HG02852 (cell line): ENCODE measurements at regions not wholly inside any gene's neighbourhood (a gene's known extent, or its start where the extent isn't known, plus 50 kb on each side); places are given as distances from the start of the nearest gene placed in this dataset.

Experiments
- ATAC-seq: cut with Tn5 transposase; IDR thresholded peaks from one replicate; pipeline ENCODE4 v1.9.1; 2021; ENCODE audit warnings: mild to moderate bottlenecking, moderate library complexity; ENCODE audit not compliant: unreplicated experiment

DNA sequence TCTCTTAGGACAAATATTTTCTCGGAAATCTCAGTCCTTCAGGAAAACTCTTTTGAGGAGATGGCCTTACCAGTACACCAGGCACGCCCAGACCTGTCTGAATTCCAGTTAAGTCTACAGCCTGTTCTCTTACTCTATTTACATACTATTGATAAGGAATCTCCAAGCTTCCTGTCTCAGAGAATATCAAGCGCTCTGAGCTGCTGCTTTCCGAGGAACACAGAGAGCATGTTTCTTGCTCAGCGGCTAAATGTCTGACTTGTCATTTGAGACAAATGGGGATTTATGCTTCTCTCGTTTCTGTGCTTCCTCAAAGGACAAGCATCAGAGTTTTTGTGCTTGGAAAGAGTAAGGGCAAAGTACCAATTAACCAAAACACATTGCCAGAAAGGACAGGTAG is 112.4 kb upstream of the CCDC54 start:
- ATAC-seq: no peak

DNA sequence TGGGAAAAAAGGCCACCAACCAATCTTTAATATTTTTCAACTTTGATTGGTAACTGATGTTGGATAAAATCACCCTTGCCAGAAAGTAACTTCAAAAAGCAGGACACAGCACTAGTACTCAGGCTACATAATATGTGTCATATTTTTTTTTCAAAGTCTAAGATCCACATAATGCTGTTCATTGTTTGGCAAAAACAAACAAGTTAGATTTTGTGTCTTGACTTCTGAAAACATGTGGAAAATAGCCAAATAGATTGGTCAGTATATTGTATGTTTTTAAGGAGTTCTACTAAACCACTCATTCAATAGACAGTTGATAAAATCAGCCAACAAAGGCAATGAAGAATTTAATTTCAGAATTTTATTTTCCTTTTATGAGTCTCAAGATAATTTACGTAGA is 111.7 kb upstream of the CCDC54 start:
- ATAC-seq: no peak

DNA sequence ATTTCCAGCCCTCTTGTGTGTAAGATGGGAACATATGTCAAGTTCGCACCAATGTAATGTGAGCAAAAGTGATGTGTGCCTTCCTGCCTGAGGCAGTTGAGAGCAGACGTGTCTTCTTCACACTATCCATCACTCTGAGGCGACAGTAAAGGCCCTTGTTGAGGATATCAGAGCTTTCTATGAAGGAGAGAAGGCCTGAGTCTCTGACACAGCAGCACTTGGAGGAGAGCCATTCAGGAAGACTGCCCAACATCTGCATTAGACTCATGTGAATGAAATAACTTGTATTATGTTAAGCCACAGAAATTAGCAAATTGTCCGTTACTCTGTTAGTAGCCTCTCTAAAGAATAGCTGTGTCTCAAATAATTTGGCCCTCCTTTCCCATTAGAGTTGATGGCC is 108.8 kb upstream of the CCDC54 start:
- no peak for ATAC-seq

DNA sequence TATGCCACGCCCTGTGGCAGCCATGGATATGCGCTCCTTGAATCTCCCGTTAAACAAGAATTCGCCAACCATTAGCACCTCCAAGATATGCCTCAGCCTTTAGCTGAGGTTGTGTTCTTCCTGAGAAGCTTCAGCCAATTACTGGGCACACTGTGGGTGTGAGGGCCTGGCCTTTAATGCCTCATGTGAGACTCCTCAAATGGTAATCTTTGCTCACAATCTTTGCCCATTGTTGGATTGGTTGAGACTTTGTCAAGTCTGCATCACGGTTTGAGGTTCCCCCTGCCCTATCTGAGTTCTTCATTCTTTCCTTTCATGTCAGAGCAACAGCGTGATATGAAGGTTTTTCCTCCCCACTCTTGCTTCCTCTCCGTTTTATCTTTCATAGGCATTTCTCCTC is 108.1 kb upstream of the CCDC54 start:
- ATAC-seq: no peak

DNA sequence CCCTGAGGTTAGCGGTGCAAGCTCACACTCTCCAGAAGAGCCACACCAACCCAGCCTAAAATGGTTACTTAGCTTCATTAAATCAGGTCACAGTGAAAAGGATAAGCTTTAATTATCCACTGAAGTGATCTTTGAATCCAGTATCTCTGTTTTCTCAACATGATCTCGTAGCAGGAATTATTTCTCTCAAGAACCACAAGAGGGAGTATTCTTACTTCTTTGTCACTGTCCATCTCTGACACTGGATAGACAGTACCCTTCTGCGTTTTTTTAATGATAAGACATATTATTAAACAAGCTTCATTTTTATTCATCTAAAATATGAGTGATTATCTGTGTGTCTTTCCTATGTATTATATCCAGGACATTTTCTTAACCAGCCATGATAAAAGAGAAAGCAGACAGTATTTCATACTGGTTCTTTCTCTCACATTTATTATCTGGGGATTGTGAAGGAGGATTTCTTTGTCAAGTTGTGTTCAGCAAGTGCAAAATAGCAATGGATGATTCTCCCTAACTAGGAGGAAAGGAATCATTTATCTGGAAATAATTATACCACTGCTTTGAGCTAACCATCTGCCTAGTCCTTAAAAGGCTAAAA is 105.4 kb upstream of the CCDC54 start:
- peak; percentile 70 for ATAC-seq

DNA sequence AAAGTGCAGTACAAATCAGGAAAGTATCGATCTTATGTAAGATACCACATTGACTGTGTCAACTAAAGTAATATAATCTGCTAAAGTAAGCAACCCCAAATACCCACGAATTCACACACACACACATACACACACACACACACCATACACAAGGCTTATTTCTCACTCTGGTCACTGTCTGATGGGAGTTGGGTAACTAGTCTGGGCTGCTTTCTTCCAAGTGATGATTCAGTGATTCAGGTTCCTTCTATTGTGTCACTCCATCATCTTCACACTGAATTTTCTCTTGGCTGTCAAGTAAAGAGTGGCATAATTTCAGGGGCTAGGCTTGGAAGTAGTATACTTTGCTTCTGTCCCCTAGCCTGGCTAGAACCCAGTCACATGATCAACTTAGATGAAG is 104.8 kb upstream of the CCDC54 start:
- no peak for ATAC-seq

DNA sequence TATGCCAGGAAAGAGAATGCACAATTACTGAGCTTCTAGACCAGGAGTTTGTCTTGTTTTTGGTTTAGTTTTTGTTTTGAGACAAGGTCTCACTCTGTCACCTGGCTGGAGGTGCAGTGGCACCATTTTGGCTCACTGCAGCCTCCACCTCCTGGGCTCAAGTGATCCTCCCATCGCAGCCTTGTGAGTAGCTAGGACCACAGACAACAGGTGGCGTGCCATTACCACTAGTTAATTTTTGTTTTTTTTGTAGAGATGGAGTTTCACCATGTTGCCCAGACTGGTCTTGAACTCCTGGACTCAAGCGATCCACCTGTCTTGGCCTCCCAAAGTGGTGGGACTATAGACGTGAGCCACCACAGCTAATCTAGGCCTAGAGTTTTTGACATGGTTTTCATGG is 104.4 kb upstream of the CCDC54 start:
- no peak for ATAC-seq

DNA sequence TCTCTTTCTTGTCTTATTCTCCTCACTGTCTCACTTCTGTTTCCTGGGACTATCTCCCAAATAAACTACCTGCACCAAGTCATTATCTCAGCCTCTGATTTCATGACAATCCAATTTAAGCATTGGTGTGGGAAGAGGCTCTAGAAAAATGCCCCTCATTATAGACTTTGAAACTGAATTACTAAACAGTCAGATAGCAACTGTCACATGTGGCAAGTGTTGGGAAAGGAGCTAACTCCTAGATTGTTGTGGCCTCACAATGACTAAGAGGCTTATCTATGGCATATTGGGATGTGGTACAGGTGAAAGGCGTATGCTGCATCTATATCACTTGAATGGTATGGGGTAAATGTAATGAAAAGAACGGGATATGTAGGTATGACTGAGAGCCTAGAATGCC is 103.5 kb upstream of the CCDC54 start:
- no peak for ATAC-seq

DNA sequence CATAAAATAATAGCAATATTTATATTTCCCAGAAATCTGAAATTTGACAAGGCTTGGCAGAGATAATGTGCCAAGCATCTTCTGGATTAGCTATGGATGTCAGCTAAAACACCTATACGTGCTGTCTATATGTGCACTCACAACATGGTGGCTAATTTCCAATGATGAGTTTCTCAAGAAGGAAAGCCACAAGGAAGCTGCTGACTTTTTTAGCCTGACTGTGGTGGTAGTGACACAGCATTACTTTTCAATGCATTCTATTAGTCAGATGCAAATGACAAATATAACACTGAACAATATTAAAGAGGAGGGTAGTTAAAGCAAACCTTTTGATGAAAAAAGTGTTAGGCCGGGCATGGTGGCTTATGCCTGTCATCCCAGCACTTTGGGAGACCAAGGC is 101.7 kb upstream of the CCDC54 start:
- no peak for ATAC-seq

DNA sequence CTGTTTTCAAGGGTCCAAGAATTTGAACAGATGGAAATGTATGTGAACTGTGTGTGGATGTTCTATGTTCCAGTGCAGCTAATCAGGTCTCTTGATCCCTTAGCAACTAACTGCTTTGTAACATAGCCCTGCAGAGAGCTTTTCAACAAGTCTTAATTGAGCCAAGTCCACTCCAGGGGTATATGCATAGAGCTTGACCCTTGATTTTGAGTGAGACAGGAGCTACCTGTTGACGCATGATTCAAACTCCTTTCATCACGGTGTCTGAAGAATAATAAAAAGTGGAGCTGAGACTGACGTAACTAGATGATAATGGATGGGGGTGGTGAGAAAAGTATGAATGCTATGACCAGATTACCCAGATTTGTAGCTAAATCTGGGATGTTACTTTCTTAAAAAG is 93.3 kb upstream of the CCDC54 start:
- no peak for ATAC-seq

DNA sequence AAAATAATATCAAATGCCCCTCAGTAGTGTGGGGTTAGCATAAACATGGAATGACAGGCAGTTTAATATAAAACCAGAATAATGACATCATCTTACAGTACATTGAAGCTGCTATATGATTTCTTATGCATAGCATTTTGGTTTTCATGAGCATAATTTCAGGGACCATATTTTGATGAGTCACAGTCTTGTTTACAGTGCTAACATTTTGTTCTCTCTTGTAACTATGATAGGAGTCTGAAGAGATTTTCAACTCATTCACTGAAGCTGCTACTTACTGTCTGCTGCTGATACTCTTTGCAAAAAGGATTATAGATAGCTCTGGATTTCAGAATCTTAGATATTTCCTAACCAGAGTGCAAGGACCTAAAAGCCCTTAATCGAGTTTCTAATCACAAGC is 92.6 kb upstream of the CCDC54 start:
- ATAC-seq: no peak

DNA sequence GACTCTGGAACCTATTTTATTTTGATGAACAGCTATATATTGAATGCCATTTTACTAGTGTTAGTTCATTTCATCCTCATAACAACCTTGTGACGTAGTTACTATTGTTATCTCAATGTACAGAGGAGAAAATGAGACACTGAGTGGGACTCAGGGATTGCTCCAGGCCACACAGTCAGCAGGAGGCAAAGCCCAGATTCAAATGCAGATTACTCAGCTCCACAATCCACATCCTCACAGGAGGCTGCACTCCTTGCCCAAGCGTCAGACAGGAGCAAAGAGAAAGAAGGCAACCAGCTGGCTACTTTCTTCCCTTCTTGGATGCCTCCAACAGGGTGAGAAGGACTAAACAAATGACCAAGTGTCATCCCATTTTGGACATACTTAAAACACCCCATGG is 92.0 kb upstream of the CCDC54 start:
- no peak for ATAC-seq

DNA sequence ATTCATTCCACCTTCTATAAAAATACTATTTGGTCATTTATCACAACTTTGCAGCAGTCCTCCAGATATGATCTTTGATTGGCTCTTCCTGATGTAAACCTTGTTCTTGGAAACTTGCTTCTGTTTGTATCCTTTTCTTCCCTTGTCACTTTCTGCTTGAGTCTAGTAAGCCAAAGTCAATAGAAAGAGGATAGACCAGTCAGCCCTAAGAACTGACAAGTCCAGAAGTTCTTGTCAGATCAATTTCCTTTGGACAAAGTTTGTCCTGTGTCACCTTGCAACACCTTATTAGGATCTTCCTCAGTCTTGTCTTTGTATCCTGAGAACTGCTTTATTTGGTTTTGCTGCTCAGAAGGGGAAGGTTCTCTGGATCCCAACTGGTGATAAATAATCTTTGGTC is 87.9 kb upstream of the CCDC54 start:
- no peak for ATAC-seq

DNA sequence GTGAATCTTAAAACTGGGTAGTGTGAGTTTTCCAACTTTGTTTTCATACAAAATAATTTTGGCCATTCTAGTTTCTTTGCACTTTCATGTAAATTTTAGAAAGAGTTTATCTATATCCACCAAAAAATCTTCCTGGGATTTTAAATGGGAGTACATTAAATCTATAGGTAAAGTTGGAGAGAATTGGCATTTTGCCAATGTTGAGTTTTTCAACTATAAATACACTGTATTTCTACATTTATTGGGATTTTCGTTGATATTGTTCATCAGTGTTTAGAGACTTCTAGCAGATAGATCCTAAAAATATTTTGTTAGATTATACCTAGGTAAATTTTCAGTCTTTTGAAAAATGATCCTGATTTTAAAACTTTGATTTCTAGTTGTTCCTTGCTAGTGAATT is 83.1 kb upstream of the CCDC54 start:
- no peak for ATAC-seq

DNA sequence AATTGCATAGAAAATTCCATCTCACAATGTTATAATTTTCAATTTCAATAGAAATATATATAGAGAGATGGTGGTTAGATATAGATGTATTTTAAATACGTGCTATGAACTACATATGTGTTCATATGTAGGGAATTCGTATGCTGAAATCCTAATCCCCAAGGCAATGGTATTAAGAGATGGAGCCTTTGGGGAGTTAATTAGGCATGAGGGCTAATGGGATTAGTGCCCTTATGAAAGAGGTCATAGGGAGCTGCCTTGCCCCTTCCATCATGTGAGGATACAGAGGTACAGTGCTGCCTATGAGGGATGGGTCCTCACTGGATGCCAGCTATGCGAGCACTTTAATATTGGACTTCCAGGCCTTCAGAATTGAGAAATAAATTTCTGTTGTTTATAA is 79.6 kb upstream of the CCDC54 start:
- no peak for ATAC-seq

DNA sequence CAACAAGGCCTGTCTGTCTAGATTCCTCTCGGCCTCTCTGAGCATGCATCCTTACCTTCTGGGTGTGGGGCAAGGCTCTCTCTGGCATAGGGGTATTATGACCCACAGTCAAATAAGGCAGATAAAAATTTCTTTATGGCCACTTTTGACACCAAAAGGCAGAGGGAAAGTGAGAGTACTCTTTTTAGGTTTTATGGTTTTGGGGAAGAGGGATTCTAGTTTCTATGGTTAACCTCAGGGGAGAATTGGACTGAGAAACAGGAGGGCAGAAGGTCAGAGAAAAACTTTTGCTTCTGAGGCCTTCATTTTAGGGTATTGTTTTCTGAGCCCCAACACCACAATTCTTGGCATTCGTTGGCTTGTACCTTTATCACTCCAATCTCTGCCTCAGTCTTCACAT is 70.0 kb upstream of the CCDC54 start:
- ATAC-seq: no peak

DNA sequence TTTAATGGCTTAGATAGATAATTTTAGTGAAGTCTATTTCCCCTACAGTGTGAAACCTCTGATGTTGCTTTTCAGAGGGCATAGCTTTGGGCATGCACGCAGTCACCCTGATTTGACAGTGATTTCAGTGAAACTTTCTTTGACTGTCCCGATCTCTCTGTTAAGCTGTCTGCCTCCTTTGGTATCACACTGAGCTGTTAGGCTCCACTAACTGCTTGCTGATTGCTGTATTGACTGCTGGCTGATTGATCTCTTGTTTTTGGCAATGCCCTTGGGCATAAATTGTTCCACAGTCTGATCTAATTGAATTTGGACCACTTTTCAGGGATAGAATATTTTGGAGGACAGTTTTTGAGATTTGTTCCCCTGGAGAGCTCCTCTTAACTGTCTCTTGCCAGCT is 68.5 kb upstream of the CCDC54 start:
- ATAC-seq: no peak

DNA sequence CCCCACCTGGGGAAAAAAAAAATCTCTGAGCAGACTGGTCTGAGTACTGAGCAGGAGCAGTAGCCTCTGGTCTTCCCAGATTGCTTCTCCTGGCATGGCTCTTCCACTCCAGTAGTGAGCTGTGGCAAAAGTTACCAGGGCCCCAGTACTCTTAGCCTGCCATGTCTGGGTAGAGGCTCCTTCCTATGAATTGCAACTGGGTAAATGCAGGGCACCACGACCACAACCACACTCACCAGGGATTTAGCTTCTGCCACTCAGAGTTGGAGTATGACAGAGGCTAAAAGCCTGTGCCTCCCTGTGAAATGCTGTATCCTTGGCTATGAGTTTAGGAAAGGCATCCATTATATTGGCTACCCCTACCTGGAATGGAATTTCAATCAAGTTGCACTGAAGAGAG is 67.9 kb upstream of the CCDC54 start:
- no peak for ATAC-seq

DNA sequence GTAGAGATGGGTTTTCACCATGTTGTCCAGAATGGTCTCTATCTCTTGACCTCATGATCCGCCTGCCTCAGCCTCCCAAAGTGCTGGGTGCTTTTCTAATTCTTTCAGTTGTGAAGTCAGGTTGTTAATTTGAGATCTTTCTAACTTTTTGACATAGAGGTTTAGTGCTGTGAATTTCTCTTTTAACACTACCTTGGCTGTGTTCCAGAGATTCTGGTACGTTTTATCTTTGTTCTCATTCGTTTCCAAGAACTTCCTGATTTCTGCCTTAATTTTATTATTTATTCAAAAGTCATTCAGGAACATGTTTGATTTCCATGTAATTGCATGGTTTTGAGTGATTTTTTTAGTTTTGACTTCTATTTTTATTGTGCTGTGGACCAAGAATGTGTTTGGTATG is 63.5 kb upstream of the CCDC54 start:
- no peak for ATAC-seq

DNA sequence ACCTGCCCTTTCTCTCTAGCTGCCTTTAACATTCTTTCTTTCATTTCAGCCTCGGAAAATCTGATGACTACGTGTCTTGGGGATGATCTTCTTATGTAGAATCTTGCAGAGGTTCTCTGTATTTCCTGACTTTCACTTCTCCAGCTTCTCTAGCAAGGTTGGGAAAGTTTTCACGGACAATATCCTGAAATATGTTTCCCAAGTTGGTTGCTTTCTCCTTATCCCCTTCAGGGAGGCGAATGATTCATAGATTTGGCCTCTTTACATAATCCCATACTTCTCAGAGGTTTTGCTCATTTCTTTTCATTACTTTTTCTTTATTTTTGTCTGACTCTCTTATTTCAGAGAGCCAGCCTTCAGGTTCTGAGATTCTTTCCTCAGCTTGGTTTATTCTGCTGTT is 62.1 kb upstream of the CCDC54 start:
- no peak for ATAC-seq

DNA sequence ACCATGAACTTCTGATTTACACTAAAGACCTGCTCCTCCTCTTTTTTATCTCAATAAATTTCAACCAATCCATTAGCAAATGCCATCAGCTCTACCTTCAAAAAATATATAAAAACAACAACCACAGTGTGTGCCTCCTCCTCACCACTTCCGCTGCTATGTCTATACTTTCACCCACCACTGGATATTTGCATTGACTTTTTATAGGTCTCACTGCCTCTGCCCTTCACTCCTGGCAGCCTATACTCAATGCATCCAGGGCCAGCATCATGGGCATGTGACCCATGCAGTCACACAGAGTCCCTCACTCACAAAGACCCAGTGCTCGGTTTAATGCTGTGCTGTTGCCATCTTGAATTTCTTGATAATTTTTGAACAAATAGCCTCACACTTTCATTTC is 53.5 kb upstream of the CCDC54 start:
- ATAC-seq: peak; percentile 67

DNA sequence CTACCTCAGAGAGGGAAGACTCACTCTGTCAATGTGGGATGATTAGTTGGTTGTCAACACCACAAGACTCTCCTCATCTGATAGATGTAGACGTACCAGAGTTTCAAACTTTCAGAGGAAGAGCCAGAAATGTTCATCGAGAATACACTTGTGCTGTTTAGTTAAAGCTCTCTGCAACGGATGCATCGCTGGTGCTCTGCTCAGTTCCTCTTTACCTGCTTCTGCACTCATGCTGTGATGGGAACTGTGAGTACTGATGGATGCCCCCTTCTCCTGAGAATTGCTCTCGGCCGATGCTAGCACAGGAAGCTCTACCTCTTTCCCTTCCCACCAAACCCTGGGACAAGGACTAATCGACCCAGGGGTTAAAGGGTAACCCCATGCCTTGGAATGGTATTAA is 51.8 kb upstream of the CCDC54 start:
- ATAC-seq: peak; percentile 47
